LNCaP clone FGC (cell line): ENCODE measurements at regions not wholly inside any gene's neighbourhood (a gene's known extent, or its start where the extent isn't known, plus 50 kb on each side); places are given as distances from the start of the nearest gene placed in this dataset.
"Not testable (repeated sequence)": the region's sequence is repeated elsewhere in the genome, so short reads cannot be mapped to it uniquely, and the experiment has no call there.

Source experiments
- DNase-seq: peaks from one replicate; pipeline ENCODE4 v3.0.0-alpha.2; 2011; ENCODE audit warnings: low read depth
- H3K4me3 ChIP-seq: 2 replicates; pipeline ENCODE4 v1.5.1; 2011; ENCODE audit warnings: mild to moderate bottlenecking, low read depth, low read length, control low read depth
- CTCF ChIP-seq: IDR thresholded peaks from 2 replicates; pipeline ENCODE4 v1.5.1; 2012; ENCODE audit warnings: mild to moderate bottlenecking; ENCODE audit not compliant: control insufficient read depth, insufficient read depth; ENCODE audit errors: extremely low read depth

GRCh38 chr16:16937576-16937975 is 533.2 kb downstream of the XYLT1 start:
- TF ChIP-seq CTCF, result no peak
- H3K4me3 ChIP-seq, result no peak overlapping the region
- no peak for DNase-seq

GRCh38 chr16:16938009-16938408 is 532.8 kb downstream of the XYLT1 start:
- H3K4me3 ChIP-seq, result no peak overlapping the region
- DNase-seq, result no peak
- no peak for TF ChIP-seq CTCF

GRCh38 chr16:16938980-16939379 is 531.8 kb downstream of the XYLT1 start:
- TF ChIP-seq CTCF, result no peak
- DNase-seq, result peak; percentile 15
- H3K4me3 ChIP-seq, result no peak overlapping the region

GRCh38 chr16:16940351-16940750 is 530.4 kb downstream of the XYLT1 start:
- no peak for DNase-seq
- no peak for TF ChIP-seq CTCF
- no peak overlapping the region for H3K4me3 ChIP-seq

GRCh38 chr16:16942849-16943248 is 527.9 kb downstream of the XYLT1 start:
- not testable (repeated sequence) for DNase-seq, H3K4me3 ChIP-seq

GRCh38 chr16:16945207-16945606 is 525.6 kb downstream of the XYLT1 start:
- no peak for DNase-seq
- TF ChIP-seq CTCF, result no peak
- H3K4me3 ChIP-seq, result no peak overlapping the region

- DNase-seq, result no peak
- H3K4me3 ChIP-seq, result no peak overlapping the region
- no peak for TF ChIP-seq CTCF
Measured at GRCh38 chr16:16956376-16956775, 514.4 kb downstream of the XYLT1 start.

GRCh38 chr16:16960785-16961184 is 510.0 kb downstream of the XYLT1 start:
- no peak for DNase-seq
- no peak overlapping the region for H3K4me3 ChIP-seq
- no peak for TF ChIP-seq CTCF
